ENCODE measurements at regions not wholly inside any gene's neighbourhood (a gene's known extent, or its start where the extent isn't known, plus 50 kb on each side); places are given as distances from the start of the nearest gene placed in this dataset.

GRCh38 chr7:115249080-115249479 is 327.2 kb downstream of the MDFIC start (continued):
- TF ChIP-seq, protein P1, sequence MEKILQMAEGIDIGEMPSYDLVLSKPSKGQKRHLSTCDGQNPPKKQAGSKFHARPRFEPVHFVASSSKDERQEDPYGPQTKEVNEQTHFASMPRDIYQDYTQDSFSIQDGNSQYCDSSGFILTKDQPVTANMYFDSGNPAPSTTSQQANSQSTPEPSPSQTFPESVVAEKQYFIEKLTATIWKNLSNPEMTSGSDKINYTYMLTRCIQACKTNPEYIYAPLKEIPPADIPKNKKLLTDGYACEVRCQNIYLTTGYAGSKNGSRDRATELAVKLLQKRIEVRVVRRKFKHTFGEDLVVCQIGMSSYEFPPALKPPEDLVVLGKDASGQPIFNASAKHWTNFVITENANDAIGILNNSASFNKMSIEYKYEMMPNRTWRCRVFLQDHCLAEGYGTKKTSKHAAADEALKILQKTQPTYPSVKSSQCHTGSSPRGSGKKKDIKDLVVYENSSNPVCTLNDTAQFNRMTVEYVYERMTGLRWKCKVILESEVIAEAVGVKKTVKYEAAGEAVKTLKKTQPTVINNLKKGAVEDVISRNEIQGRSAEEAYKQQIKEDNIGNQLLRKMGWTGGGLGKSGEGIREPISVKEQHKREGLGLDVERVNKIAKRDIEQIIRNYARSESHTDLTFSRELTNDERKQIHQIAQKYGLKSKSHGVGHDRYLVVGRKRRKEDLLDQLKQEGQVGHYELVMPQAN (conservative IDR thresholded peaks at IDR 0.05), result no peak
- TF ChIP-seq SP1 (IDR thresholded peaks at IDR 0.05; ENCODE audit: low read depth, low read length) (no peak), MXI1 (IDR thresholded peaks at IDR 0.05; ENCODE audit: low read depth, low read length) (no peak), CTCF (IDR thresholded peaks at IDR 0.05 in 2 of 3, conservative IDR thresholded peaks at IDR 0.05 in 1 of 3; ENCODE audit: control insufficient read depth in 2 of 3, extremely low read depth in 1 of 3, insufficient read depth in 1 of 3, low read depth in 3 of 3, low read length in 3 of 3) (no peak), IRF3 (IDR thresholded peaks at IDR 0.05) (no peak), ZNF207 (IDR thresholded peaks at IDR 0.05; ENCODE audit: borderline replicate concordance) (no peak), MLLT1 (IDR thresholded peaks at IDR 0.05) (no peak), ESRRA (IDR thresholded peaks at IDR 0.05; ENCODE audit: low read length) (no peak), CREB1 (IDR thresholded peaks at IDR 0.05; ENCODE audit: low read depth) (no peak), ZBTB4 (CRISPR knock-in tag; IDR thresholded peaks at IDR 0.05) (no peak), TCF12 (IDR thresholded peaks at IDR 0.05; ENCODE audit: low read depth, low read length) (no peak)
- TF ChIP-seq, protein P2, sequence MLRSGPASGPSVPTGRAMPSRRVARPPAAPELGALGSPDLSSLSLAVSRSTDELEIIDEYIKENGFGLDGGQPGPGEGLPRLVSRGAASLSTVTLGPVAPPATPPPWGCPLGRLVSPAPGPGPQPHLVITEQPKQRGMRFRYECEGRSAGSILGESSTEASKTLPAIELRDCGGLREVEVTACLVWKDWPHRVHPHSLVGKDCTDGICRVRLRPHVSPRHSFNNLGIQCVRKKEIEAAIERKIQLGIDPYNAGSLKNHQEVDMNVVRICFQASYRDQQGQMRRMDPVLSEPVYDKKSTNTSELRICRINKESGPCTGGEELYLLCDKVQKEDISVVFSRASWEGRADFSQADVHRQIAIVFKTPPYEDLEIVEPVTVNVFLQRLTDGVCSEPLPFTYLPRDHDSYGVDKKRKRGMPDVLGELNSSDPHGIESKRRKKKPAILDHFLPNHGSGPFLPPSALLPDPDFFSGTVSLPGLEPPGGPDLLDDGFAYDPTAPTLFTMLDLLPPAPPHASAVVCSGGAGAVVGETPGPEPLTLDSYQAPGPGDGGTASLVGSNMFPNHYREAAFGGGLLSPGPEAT (IDR thresholded peaks at IDR 0.05; ENCODE audit: low read depth), result no peak
